ENCODE measurements at regions not wholly inside any gene's neighbourhood (a gene's known extent, or its start where the extent isn't known, plus 50 kb on each side); places are given as distances from the start of the nearest gene placed in this dataset.

DNA sequence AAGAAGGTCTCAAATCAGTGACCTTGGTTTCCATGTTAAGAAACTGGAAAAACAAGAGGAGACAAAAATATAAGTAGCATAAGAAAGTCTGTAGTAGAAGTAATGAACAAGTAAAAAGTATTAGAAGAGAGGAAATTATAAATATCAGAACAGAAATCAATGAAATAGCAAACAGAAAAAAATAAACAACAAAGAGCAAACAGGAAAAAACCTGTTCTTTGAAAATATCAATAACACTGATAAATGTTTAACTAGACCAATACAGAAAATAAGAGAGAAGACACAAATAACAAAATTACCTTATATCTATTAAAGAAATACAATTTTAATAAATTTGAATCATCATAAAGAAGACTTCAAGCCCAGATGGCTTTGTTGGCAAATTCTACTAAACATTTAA lies 113.3 kb downstream of the MAIP1 start:
- intact Hi-C loops (cut with DNase I), result no loop called here
- no peaks in the 10 kb centered on the region for H3K4me1 ChIP-seq (replicated peaks)
- DNase-seq (ENCODE audit: low spot score), result no peak
- TF ChIP-seq, protein P1, sequence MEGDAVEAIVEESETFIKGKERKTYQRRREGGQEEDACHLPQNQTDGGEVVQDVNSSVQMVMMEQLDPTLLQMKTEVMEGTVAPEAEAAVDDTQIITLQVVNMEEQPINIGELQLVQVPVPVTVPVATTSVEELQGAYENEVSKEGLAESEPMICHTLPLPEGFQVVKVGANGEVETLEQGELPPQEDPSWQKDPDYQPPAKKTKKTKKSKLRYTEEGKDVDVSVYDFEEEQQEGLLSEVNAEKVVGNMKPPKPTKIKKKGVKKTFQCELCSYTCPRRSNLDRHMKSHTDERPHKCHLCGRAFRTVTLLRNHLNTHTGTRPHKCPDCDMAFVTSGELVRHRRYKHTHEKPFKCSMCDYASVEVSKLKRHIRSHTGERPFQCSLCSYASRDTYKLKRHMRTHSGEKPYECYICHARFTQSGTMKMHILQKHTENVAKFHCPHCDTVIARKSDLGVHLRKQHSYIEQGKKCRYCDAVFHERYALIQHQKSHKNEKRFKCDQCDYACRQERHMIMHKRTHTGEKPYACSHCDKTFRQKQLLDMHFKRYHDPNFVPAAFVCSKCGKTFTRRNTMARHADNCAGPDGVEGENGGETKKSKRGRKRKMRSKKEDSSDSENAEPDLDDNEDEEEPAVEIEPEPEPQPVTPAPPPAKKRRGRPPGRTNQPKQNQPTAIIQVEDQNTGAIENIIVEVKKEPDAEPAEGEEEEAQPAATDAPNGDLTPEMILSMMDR (IDR thresholded peaks at IDR 0.05), result no peak
- TF ChIP-seq POLR2AphosphoS5 (IDR thresholded peaks at IDR 0.05), result no peak
- TF ChIP-seq POLR2A (IDR thresholded peaks at IDR 0.05), result no peak
- no peaks in the 10 kb centered on the region for H3K9me3 ChIP-seq
- no peak overlapping the region for H3K27ac ChIP-seq
- no peaks in the 10 kb centered on the region for H3K36me3 ChIP-seq
- H3K27me3 ChIP-seq (replicated peaks; ENCODE audit: insufficient read depth), result no peaks in the 10 kb centered on the region
- H3K4me3 ChIP-seq, result no peak overlapping the region

DNA sequence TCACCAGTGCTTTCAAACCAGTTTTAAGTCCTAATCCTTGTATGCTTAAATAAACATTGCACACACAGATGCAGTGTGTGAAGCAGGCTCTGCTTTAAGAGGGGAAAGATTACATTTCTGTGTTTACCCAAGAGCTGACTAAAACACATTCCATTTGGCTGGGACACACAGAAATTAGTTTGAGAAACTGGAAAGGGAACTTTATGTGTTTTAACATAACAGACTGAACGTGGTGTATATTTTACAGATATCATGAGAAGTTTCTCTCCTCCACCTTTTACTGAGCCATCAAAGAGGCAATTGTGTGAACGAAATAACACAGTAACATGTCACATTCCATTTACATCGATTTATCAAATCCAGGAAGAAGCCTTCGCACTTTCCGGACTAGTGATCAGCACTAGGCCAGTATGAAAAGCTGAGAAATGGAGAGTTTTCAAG lies 121.8 kb downstream of the MAIP1 start:
- Histone ChIP-seq H3K9me3 (no peaks in the 10 kb centered on the region), H3K4me3 (no peak overlapping the region), H3K36me3 (no peaks in the 10 kb centered on the region), H3K4me1 (replicated peaks) (no peaks in the 10 kb centered on the region), H3K27me3 (replicated peaks; ENCODE audit: insufficient read depth) (no peaks in the 10 kb centered on the region), H3K27ac (no peak overlapping the region)
- intact Hi-C loops (cut with DNase I), result no loop called here
- WGBS, result 19% methylated on average over 5 of the region's 5 CpGs
- TF ChIP-seq POLR2AphosphoS5 (IDR thresholded peaks at IDR 0.05) (peak; percentile 60), POLR2A (IDR thresholded peaks at IDR 0.05) (no peak)
- TF ChIP-seq, protein P1 (IDR thresholded peaks at IDR 0.05), result no peak
- no peak for DNase-seq (ENCODE audit: low spot score)

DNA sequence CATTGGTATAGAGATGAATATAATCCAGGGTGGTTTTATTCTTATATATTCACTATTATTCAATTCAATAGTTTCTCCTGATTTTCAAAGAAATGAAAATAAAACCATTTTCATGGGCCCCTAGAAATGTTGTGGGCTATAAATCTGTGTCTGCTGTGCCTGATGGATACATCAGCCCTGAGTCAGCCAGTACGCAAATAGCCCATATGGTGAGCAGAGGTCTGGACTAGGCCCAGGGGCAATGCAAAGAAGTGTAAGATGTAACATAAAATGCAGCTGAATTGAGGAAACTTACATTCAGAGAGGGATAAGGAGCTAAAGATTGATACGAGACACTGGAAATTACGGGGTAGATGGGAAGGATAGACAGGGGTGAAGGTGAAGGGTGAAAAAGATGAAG lies 122.5 kb downstream of the MAIP1 start:
- DNase-seq (ENCODE audit: low spot score), result no peak
- 94% methylated on average over 3 of the region's 3 CpGs for WGBS
- H3K27ac ChIP-seq, result no peak overlapping the region
- H3K36me3 ChIP-seq, result no peaks in the 10 kb centered on the region
- intact Hi-C loops (cut with DNase I), result no loop called here
- no peaks in the 10 kb centered on the region for H3K27me3 ChIP-seq (replicated peaks; ENCODE audit: insufficient read depth)
- no peak for TF ChIP-seq POLR2AphosphoS5 (IDR thresholded peaks at IDR 0.05)
- TF ChIP-seq POLR2A (IDR thresholded peaks at IDR 0.05), result no peak
- TF ChIP-seq, protein P1 (IDR thresholded peaks at IDR 0.05), result no peak
- no peaks in the 10 kb centered on the region for H3K9me3 ChIP-seq
- no peak overlapping the region for H3K4me3 ChIP-seq
- no peaks in the 10 kb centered on the region for H3K4me1 ChIP-seq (replicated peaks)

DNA sequence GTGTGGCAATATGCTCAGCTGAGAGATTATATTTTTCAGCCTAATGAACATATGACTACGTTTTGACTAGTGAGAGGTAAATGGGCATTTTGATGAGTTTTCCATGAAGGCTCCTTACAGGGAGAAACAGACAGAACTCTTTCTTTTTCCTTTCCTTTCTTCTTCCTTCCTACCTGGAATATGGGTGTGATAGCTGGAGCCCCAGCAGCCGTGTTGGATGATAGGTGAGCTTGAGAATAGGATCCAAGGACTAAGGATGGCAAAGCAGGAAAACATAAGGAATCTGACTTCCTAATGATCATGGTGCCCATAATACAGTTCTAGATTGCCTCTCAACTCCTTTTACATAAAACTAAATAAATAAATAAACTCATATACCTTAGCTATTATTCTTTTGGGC lies 124.0 kb downstream of the MAIP1 start:
- H3K4me3 ChIP-seq, result no peak overlapping the region
- intact Hi-C loops (cut with DNase I), result no loop called here
- H3K27me3 ChIP-seq (replicated peaks; ENCODE audit: insufficient read depth), result no peaks in the 10 kb centered on the region
- no peak for DNase-seq (ENCODE audit: low spot score)
- no peaks in the 10 kb centered on the region for H3K36me3 ChIP-seq
- WGBS, result 99% methylated on average over 2 of the region's 2 CpGs
- TF ChIP-seq, protein P1 (IDR thresholded peaks at IDR 0.05), result no peak
- TF ChIP-seq POLR2AphosphoS5 (IDR thresholded peaks at IDR 0.05) (no peak), POLR2A (IDR thresholded peaks at IDR 0.05) (no peak)
- H3K27ac ChIP-seq, result no peak overlapping the region
- no peaks in the 10 kb centered on the region for H3K4me1 ChIP-seq (replicated peaks)
- H3K9me3 ChIP-seq, result no peaks in the 10 kb centered on the region

DNA sequence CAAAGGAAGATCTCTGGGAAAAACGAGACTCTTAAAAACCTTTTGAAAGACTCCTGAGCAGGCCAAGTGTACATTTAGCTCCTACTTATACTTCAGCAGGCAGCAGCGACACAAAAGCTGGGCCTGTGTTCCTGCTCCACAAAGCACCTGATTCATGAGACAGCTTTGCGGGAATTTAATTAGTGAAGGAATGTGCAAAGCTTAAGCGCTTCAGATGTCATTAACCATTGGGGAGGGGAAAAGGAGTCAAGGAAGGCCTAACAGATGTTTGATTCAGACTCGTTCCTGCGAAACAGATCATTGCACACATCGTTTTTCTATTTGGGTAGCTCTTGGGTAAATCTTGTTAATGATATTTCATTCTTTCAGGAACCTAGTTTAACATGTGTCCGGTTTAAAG lies 125.9 kb downstream of the MAIP1 start:
- Histone ChIP-seq H3K27ac (no peak overlapping the region), H3K9me3 (no peaks in the 10 kb centered on the region), H3K36me3 (no peaks in the 10 kb centered on the region), H3K27me3 (replicated peaks; ENCODE audit: insufficient read depth) (no peaks in the 10 kb centered on the region), H3K4me1 (replicated peaks) (no peaks in the 10 kb centered on the region), H3K4me3 (no peak overlapping the region)
- DNase-seq (ENCODE audit: low spot score), result no peak
- 76% methylated on average over 8 of the region's 8 CpGs for WGBS
- TF ChIP-seq POLR2AphosphoS5 (IDR thresholded peaks at IDR 0.05), result no peak
- TF ChIP-seq POLR2A (IDR thresholded peaks at IDR 0.05), result no peak
- TF ChIP-seq, protein P1 (IDR thresholded peaks at IDR 0.05), result no peak
- intact Hi-C loops (cut with DNase I), result no loop called here
